Colonic mucosa (tissue), 4 donors: ENCODE measurements at regions not wholly inside any gene's neighbourhood (a gene's known extent, or its start where the extent isn't known, plus 50 kb on each side); places are given as distances from the start of the nearest gene placed in this dataset.

Experiments used
- DNase-seq: peaks from one replicate; pipeline ENCODE4 v3.0.0-alpha.2; 2020
- H3K27ac ChIP-seq: fragments of 200-600 bp; one replicate; pipeline ENCODE4 v1.8.0; 2021
- H3K27me3 ChIP-seq: fragments of 200-600 bp; one replicate; pipeline ENCODE4 v1.8.0; 2021
- H3K36me3 ChIP-seq: fragments of 200-600 bp; one replicate; pipeline ENCODE4 v1.8.0; 2021
- H3K4me1 ChIP-seq: fragments of 200-600 bp; one replicate; pipeline ENCODE4 v1.8.0; 2021; ENCODE audit warnings: mild to moderate bottlenecking
- H3K4me3 ChIP-seq: fragments of 200-600 bp; one replicate; pipeline ENCODE4 v1.8.0; 2021
- H3K9ac ChIP-seq, 2 donors: one replicate each; pipeline ENCODE4 v1.7.0; 2013; ENCODE audit warnings: control low read depth in 2 of 2, low read depth in 2 of 2, low read length in 2 of 2
- H3K9me3 ChIP-seq: fragments of 200-600 bp; one replicate; pipeline ENCODE4 v1.8.0; 2021
- CTCF ChIP-seq: fragments of 200-600 bp; IDR thresholded peaks from one replicate; pipeline ENCODE4 v1.8.0; 2022; ENCODE audit warnings: antibody characterized with exemption, mild to moderate bottlenecking
- intact Hi-C: fragments of 100-400 bp; cut with DNase I; formaldehyde crosslinking; loops from one replicate; pipeline ENCODE4 v1.14.1; 2022
- donor health status: healthy.
- donor health status: DM: no; HTN: no; CAD: no.
- donor health status: DM: no; HTN: no; CAD: no.

- Histone ChIP-seq H3K27me3 (no peaks in the 10 kb centered on the region), H3K9ac (no peak overlapping the region), H3K36me3 (no peaks in the 10 kb centered on the region), H3K27ac (no peak overlapping the region), H3K9me3 (no peaks in the 10 kb centered on the region), H3K4me1 (no peaks in the 10 kb centered on the region), H3K4me3 (no peak overlapping the region)
- intact Hi-C loops = no loop called here
- no peak for DNase-seq
- no peak for TF ChIP-seq CTCF
These were observed 51.6 kb upstream of the SMAD6 start for GRCh38 chr15:66650433-66650832.

GRCh38 chr15:66651198-66651597, 50.8 kb upstream of the SMAD6 start:
- Histone ChIP-seq H3K27ac (no peak overlapping the region), H3K36me3 (no peaks in the 10 kb centered on the region), H3K4me3 (no peak overlapping the region), H3K4me1 (no peaks in the 10 kb centered on the region), H3K27me3 (no peaks in the 10 kb centered on the region), H3K9me3 (no peaks in the 10 kb centered on the region), H3K9ac (no peak overlapping the region)
- intact Hi-C loops = no loop called here
- no peak for DNase-seq
- no peak for TF ChIP-seq CTCF

- Histone ChIP-seq H3K4me3 (no peak overlapping the region), H3K36me3 (no peaks in the 10 kb centered on the region), H3K27ac (no peak overlapping the region), H3K4me1 (no peaks in the 10 kb centered on the region), H3K9me3 (no peaks in the 10 kb centered on the region), H3K27me3 (no peaks in the 10 kb centered on the region), H3K9ac (no peak overlapping the region)
- no peak for DNase-seq
- intact Hi-C loops = no loop called here
- TF ChIP-seq CTCF = no peak
These were observed 50.0 kb upstream of the SMAD6 start for GRCh38 chr15:66651913-66652642.
